Liver (tissue), 8 donors: ENCODE measurements at regions not wholly inside any gene's neighbourhood (a gene's known extent, or its start where the extent isn't known, plus 50 kb on each side); places are given as distances from the start of the nearest gene placed in this dataset.

Experiments used
- DNase-seq: peaks from one replicate; pipeline ENCODE4 v3.0.0-alpha.2; 2017; ENCODE audit warnings: low spot score
- H3K27ac ChIP-seq, 2 donors: one replicate each; pipeline ENCODE4 v1.7.0; 2013; ENCODE audit warnings: inconsistent platforms in 2 of 2, low read length in 2 of 2, control low read depth in 1 of 2, low read depth in 1 of 2, mild to moderate bottlenecking in 1 of 2
- H3K27me3 ChIP-seq, 4 donors: one replicate each; pipeline versions ENCODE4 v1.6.1 to v1.7.0; 2013; ENCODE audit warnings: low read length in 3 of 4, inconsistent platforms in 1 of 4, mild to moderate bottlenecking in 1 of 4, moderate library complexity in 1 of 4; ENCODE audit not compliant: control insufficient read depth in 4 of 4, insufficient read depth in 4 of 4
- H3K36me3 ChIP-seq, 4 donors: one replicate each; pipeline versions ENCODE4 v1.6.1 to v1.7.0; 2013; ENCODE audit warnings: low read length in 3 of 4, mild to moderate bottlenecking in 3 of 4, low read depth in 1 of 4, moderate library complexity in 1 of 4; ENCODE audit not compliant: control insufficient read depth in 4 of 4, insufficient read depth in 3 of 4
- H3K4me1 ChIP-seq, 4 donors: one replicate each; pipeline versions ENCODE4 v1.6.1 to v1.7.0; 2013; ENCODE audit warnings: low read length in 3 of 4, mild to moderate bottlenecking in 3 of 4, moderate library complexity in 1 of 4; ENCODE audit not compliant: control insufficient read depth in 4 of 4, insufficient read depth in 4 of 4
- H3K4me3 ChIP-seq, 3 donors: one replicate each; pipeline versions ENCODE4 v1.6.1 to v1.7.0; 2013; ENCODE audit warnings: low read length in 3 of 3, control low read depth in 1 of 3, low read depth in 1 of 3, mild to moderate bottlenecking in 1 of 3
- H3K9ac ChIP-seq, 2 donors: one replicate each; pipeline ENCODE4 v1.7.0; 2013; ENCODE audit warnings: low read length in 2 of 2, mild to moderate bottlenecking in 2 of 2, moderate library complexity in 2 of 2, control low read depth in 1 of 2, low read depth in 1 of 2
- H3K9me3 ChIP-seq, 4 donors: one replicate each; pipeline versions ENCODE4 v1.6.1 to v1.7.0; 2013; ENCODE audit warnings: low read length in 3 of 4; ENCODE audit not compliant: control insufficient read depth in 4 of 4
- ATF3 ChIP-seq: IDR thresholded peaks from 2 replicates; pipeline ENCODE4 v1.6.1; 2016; ENCODE audit warnings: antibody characterized with exemption
- CTCF ChIP-seq: fragments of 150-350 bp; IDR thresholded peaks from 2 replicates; pipeline ENCODE4 v1.5.1; 2017; ENCODE audit warnings: improper control_type of control experiment, low read depth, low read length; ENCODE audit not compliant: missing input control
- EGR1 ChIP-seq, 2 donors: IDR thresholded peaks; 2 replicates each; pipeline ENCODE4 v1.6.1; 2016 to 2018; ENCODE audit warnings: antibody characterized with exemption in 2 of 2, low read depth in 2 of 2
- FOXA1 ChIP-seq: IDR thresholded peaks from 2 replicates; pipeline ENCODE4 v1.6.1; 2016; ENCODE audit warnings: antibody characterized with exemption
- FOXA2 ChIP-seq: IDR thresholded peaks from 2 replicates; pipeline ENCODE4 v1.6.1; 2016; ENCODE audit warnings: antibody characterized with exemption
- GABPA ChIP-seq, 2 donors: IDR thresholded peaks in 1 of 2; conservative IDR thresholded peaks in 1 of 2; 2 replicates each; pipeline ENCODE4 v1.6.1; 2016; ENCODE audit warnings: antibody characterized with exemption in 2 of 2, mild to moderate bottlenecking in 1 of 2, moderate library complexity in 1 of 2
- HNF4A ChIP-seq, 2 donors: conservative IDR thresholded peaks; 2 replicates each; pipeline ENCODE4 v1.6.1; 2016; ENCODE audit warnings: antibody characterized with exemption in 2 of 2, mild to moderate bottlenecking in 2 of 2
- HNF4G ChIP-seq: IDR thresholded peaks from 2 replicates; pipeline ENCODE4 v1.6.1; 2016; ENCODE audit warnings: antibody characterized with exemption
- JUND ChIP-seq, 2 donors: IDR thresholded peaks; 2 replicates each; pipeline ENCODE4 v1.6.1; 2016; ENCODE audit warnings: antibody characterized with exemption in 2 of 2
- NR2F2 ChIP-seq: IDR thresholded peaks from 2 replicates; pipeline ENCODE4 v1.6.1; 2016; ENCODE audit warnings: antibody characterized with exemption
- RAD21 ChIP-seq, 2 donors: IDR thresholded peaks; 2 replicates each; pipeline ENCODE4 v1.6.1; 2016; ENCODE audit warnings: antibody characterized with exemption in 2 of 2, mild to moderate bottlenecking in 2 of 2
- REST ChIP-seq: IDR thresholded peaks from 2 replicates; pipeline ENCODE4 v1.6.1; 2016; ENCODE audit warnings: antibody characterized with exemption, mild to moderate bottlenecking
- RXRA ChIP-seq, 2 donors: IDR thresholded peaks; 2 replicates each; pipeline ENCODE4 v1.6.1; 2017 to 2018; ENCODE audit warnings: antibody characterized with exemption in 2 of 2, mild to moderate bottlenecking in 1 of 2
- SP1 ChIP-seq: IDR thresholded peaks from 2 replicates; pipeline ENCODE4 v1.6.1; 2018; ENCODE audit warnings: antibody characterized with exemption, mild to moderate bottlenecking
- TAF1 ChIP-seq: conservative IDR thresholded peaks from 2 replicates; pipeline ENCODE4 v1.6.1; 2016; ENCODE audit warnings: antibody characterized with exemption, mild to moderate bottlenecking
- YY1 ChIP-seq: IDR thresholded peaks from 2 replicates; pipeline ENCODE4 v1.6.1; 2016; ENCODE audit warnings: antibody characterized with exemption, mild to moderate bottlenecking
- ZBTB33 ChIP-seq: IDR thresholded peaks from 2 replicates; pipeline ENCODE4 v1.6.1; 2016; ENCODE audit warnings: antibody characterized with exemption
- WGBS: extraction: QIAGEN DNeasy Blood & Tissue Kit; methylation state at CpG from one replicate; pipeline ENCODE4 v1.1.7; 2013; 5-methylcytosine and 5-hydroxymethylcytosine counted together
- donor health status: healthy.
- donor health status: healthy.
- donor health status: healthy.
- donor health status: healthy.
- donor health status: healthy.

GRCh38 chr6:4242601-4243000 lies 107.2 kb upstream of the ECI2 start:
- TF ChIP-seq REST (no peak), NR2F2 (no peak), TAF1 (no peak), SP1 (no peak), RAD21 (IDR thresholded peaks at IDR 0.05) (no peak), HNF4G (no peak), JUND (IDR thresholded peaks at IDR 0.05) (no peak), RXRA (IDR thresholded peaks at IDR 0.05) (no peak), CTCF (no peak), GABPA (IDR thresholded peaks at IDR 0.05 in 1 of 2, conservative IDR thresholded peaks at IDR 0.05 in 1 of 2) (no peak), HNF4A (conservative IDR thresholded peaks at IDR 0.05) (no peak)
- Histone ChIP-seq H3K9ac (no peak overlapping the region), H3K4me1 (peaks cover 0 to 1% (median 0%) of the 10 kb centered on the region in 4 donors), H3K4me3 (no peak overlapping the region), H3K9me3 (peaks cover 0 to 7% (median 3%) of the 10 kb centered on the region in 4 donors), H3K36me3 (no peaks in the 10 kb centered on the region), H3K27ac (no peak overlapping the region), H3K27me3 (no peaks in the 10 kb centered on the region)
- 89% methylated on average over 4 of the region's 4 CpGs for WGBS
- DNase-seq, result no peak

GRCh38 chr6:4240148-4240547 lies 104.8 kb upstream of the ECI2 start:
- no peak overlapping the region for H3K9ac ChIP-seq
- DNase-seq, result no peak
- WGBS, result over 99% methylated on average over 2 of the region's 2 CpGs
- peaks cover 0 to 7% (median 3%) of the 10 kb centered on the region in 4 donors for H3K9me3 ChIP-seq
- H3K27ac ChIP-seq, result no peak overlapping the region
- H3K27me3 ChIP-seq, result no peaks in the 10 kb centered on the region
- TF ChIP-seq SP1 (no peak), RXRA (IDR thresholded peaks at IDR 0.05) (no peak), ATF3 (no peak), FOXA1 (no peak), EGR1 (IDR thresholded peaks at IDR 0.05; ENCODE audit: low read depth in 2 of 2) (no peak), HNF4A (conservative IDR thresholded peaks at IDR 0.05) (no peak), REST (no peak), NR2F2 (no peak), JUND (IDR thresholded peaks at IDR 0.05) (no peak), YY1 (no peak), TAF1 (no peak), GABPA (IDR thresholded peaks at IDR 0.05 in 1 of 2, conservative IDR thresholded peaks at IDR 0.05 in 1 of 2) (no peak), HNF4G (no peak), FOXA2 (no peak), ZBTB33 (no peak)
- peaks cover 0 to 1% (median 0%) of the 10 kb centered on the region in 4 donors for H3K4me1 ChIP-seq
- no peaks in the 10 kb centered on the region for H3K36me3 ChIP-seq
- H3K4me3 ChIP-seq, result no peak overlapping the region
